LNCAP (cell line): ENCODE measurements at regions not wholly inside any gene's neighbourhood (a gene's known extent, or its start where the extent isn't known, plus 50 kb on each side); places are given as distances from the start of the nearest gene placed in this dataset.

Experiments used
- TF ChIP-seq, protein P1 (sequence below): fragments of 450-650 bp; IDR thresholded peaks from 2 replicates; pipeline ENCODE4 v1.5.1; 2017; ENCODE audit warnings: mild to moderate bottlenecking

DNA sequence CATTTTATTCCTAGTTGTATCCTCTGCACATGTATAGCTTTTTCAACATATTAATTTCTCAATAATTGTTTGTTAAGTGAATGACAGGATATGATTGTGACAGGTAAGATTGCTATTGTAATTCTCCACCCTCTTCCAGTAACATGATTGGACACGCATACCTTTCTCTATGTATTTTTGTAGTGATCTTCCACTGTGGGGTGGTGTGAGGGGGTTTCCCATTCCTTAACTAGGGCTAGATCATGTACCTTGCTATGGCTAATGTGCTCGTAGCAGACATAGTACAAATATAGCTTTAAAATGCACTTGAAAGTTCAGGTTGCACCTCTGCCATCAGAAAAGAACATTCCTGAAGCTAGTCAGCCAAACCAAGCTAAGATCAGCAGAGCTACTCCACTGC, 2392.8 kb upstream of the RAG2 start:
- TF ChIP-seq, protein P1, sequence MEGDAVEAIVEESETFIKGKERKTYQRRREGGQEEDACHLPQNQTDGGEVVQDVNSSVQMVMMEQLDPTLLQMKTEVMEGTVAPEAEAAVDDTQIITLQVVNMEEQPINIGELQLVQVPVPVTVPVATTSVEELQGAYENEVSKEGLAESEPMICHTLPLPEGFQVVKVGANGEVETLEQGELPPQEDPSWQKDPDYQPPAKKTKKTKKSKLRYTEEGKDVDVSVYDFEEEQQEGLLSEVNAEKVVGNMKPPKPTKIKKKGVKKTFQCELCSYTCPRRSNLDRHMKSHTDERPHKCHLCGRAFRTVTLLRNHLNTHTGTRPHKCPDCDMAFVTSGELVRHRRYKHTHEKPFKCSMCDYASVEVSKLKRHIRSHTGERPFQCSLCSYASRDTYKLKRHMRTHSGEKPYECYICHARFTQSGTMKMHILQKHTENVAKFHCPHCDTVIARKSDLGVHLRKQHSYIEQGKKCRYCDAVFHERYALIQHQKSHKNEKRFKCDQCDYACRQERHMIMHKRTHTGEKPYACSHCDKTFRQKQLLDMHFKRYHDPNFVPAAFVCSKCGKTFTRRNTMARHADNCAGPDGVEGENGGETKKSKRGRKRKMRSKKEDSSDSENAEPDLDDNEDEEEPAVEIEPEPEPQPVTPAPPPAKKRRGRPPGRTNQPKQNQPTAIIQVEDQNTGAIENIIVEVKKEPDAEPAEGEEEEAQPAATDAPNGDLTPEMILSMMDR, result no peak

DNA sequence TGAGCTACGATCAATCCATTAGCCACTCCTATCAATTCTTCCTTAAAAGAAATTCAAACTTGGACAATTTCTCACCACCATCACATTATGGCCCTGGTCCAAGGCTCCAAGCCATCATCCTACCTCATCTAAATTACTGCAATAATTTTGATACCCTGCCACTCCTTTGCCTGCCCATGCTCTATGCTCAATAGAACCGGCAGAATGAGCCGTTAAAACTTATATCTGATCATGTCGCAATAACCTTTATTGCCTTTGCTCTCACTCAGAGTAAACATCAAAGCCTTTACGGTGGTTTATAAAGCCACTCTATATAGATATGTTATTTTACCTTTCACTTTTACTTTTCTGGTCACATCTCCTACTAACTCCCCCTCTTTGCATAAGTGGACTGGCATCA, 2392.1 kb upstream of the RAG2 start:
- TF ChIP-seq, protein P1, result no peak

DNA sequence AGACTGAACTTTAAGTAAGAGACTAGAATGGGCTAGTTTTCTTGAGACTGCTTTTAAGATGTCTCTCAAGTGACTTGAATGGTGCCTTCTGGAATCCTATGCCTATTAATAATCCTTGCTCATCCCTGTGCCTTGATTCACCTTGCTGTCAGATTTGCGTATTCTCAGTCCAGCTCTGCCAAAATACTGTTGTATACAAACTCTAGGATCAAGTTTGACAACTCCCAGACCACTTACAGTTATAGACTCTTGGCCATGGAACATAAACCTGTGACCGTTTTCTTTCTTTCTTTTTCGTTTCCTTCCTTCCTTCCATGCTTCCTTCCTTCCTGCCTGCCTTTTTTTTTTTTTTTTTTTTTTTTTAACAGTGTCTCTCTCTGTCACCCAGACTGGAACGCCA, 2390.9 kb upstream of the RAG2 start:
- TF ChIP-seq, protein P1, result no peak

DNA sequence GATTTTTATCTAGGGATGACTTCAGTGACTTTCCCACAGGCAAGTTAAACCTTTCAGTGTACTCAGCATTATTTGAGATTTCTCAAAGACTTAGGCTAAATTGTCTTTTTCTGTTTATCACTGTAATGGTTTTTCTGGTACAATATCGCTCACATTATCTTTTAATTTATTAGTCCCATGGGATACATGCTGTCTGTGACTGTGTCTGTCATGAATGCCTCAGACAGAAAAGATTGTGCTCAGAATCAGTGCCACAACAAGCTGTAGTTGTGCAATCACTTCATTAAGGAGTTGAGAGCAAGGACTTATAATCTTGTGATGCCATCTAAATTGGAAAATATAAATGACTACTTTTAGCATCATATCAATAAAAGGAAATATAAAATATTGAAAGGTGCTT, 2374.2 kb upstream of the RAG2 start:
- TF ChIP-seq, protein P1, result no peak

DNA sequence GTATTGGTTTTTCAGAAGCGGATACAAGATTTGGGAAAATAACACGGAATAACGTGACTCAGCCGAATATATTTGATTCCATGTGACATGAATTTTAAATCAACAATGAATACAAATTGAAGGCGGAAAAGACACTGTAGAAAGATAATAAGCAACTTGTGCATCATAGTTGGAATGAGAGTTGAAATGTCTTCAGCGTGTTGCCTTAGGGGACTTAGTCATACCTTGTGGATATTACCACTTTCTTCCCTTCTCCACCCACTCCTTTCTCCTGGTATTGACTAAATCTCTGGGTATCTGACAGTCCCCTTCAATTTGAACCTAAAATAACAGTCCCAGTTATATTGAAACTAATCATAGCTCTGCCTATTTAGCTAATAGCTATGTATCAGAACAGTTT, 2373.1 kb upstream of the RAG2 start:
- TF ChIP-seq, protein P1, result no peak

DNA sequence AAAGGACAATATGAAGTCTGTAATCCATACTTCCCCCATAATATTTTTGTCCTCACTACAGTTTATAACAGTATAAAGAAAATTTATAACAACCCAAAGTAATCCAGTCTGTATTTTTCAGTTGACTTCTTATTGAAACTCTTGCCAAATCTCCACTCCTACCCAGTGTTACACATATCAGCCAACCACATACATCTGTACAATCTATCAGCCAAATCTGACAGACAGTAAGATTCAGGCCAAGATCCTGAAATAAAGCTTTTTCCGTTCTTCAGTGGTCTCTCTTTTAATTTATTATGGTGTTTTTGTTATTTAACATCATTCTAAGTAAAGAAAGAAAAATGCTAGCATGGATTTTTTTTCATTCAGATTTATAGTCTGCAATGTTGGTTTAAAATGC, 2370.9 kb upstream of the RAG2 start:
- TF ChIP-seq, protein P1, result no peak

DNA sequence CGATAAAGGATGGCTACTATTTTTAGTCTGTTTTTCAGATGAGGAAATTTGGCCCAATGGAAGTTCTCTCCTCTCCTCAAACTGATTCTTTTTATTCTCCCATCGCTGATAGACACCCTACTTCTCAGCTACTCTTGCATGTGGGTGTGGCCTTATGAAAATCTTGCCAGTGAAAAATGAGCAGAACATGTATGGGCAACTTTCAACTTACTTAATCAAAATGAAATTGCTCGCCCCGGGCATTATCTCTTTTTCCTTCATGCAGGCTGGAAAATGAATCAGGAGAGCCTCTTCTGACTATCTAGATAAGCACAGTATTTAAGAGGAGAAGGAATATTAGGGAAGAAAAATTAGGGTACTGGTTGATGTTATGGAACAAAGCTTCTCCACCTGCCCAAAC, 2354.7 kb upstream of the RAG2 start:
- TF ChIP-seq, protein P1, result no peak

DNA sequence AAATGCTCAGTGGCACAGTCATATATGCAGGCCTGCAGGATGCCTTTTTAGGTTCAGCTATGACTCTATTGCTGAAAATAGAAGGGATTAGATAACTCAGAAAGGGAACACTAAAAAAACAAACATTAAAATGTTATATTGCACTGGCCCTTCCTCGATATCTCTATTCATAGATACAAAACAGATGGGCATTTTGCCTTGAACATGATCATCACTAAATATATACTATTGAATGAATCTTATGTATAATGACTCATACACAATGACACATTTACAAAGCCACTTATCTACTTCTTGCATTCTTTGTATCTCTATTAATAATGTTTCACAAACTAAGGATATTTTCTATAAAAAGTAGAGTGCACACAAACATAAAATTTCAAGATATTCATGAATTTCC, 2352.8 kb upstream of the RAG2 start:
- TF ChIP-seq, protein P1, result no peak
